ENCODE measurements at regions not wholly inside any gene's neighbourhood (a gene's known extent, or its start where the extent isn't known, plus 50 kb on each side); places are given as distances from the start of the nearest gene placed in this dataset.

- H3K4me3 ChIP-seq (ENCODE audit: low read depth, low read length) = no peak overlapping the region
- no peak for DNase-seq (ENCODE audit: low read depth)
- TF ChIP-seq CTCF (IDR thresholded peaks at IDR 0.05; ENCODE audit: control insufficient read depth, extremely low read depth, insufficient read depth) = no peak
Observed at GRCh38 chr2:5339473-5339872, 352.7 kb upstream of the SOX11 start.

- TF ChIP-seq CTCF (IDR thresholded peaks at IDR 0.05; ENCODE audit: control insufficient read depth, extremely low read depth, insufficient read depth) = no peak
- no peak overlapping the region for H3K4me3 ChIP-seq (ENCODE audit: low read depth, low read length)
- no peak for DNase-seq (ENCODE audit: low read depth)
Observed at GRCh38 chr2:5343785-5344335, 348.3 kb upstream of the SOX11 start.

GRCh38 chr2:5352286-5352685 lies 339.9 kb upstream of the SOX11 start:
- no peak for DNase-seq (ENCODE audit: low read depth)
- H3K4me3 ChIP-seq (ENCODE audit: low read depth, low read length) = no peak overlapping the region
- TF ChIP-seq CTCF (IDR thresholded peaks at IDR 0.05; ENCODE audit: control insufficient read depth, extremely low read depth, insufficient read depth) = no peak

- H3K4me3 ChIP-seq (ENCODE audit: low read depth, low read length) = no peak overlapping the region
- no peak for TF ChIP-seq CTCF (IDR thresholded peaks at IDR 0.05; ENCODE audit: control insufficient read depth, extremely low read depth, insufficient read depth)
- no peak for DNase-seq (ENCODE audit: low read depth)
Observed at GRCh38 chr2:5353565-5353964, 338.6 kb upstream of the SOX11 start.

GRCh38 chr2:5359397-5359796 lies 332.8 kb upstream of the SOX11 start:
- no peak for DNase-seq (ENCODE audit: low read depth)
- no peak overlapping the region for H3K4me3 ChIP-seq (ENCODE audit: low read depth, low read length)
- no peak for TF ChIP-seq CTCF (IDR thresholded peaks at IDR 0.05; ENCODE audit: control insufficient read depth, extremely low read depth, insufficient read depth)

GRCh38 chr2:5360081-5360480 lies 332.1 kb upstream of the SOX11 start:
- H3K4me3 ChIP-seq (ENCODE audit: low read depth, low read length) = no peak overlapping the region
- TF ChIP-seq CTCF (IDR thresholded peaks at IDR 0.05; ENCODE audit: control insufficient read depth, extremely low read depth, insufficient read depth) = no peak
- DNase-seq (ENCODE audit: low read depth) = no peak

- TF ChIP-seq CTCF (IDR thresholded peaks at IDR 0.05; ENCODE audit: control insufficient read depth, extremely low read depth, insufficient read depth) = no peak
- H3K4me3 ChIP-seq (ENCODE audit: low read depth, low read length) = no peak overlapping the region
- no peak for DNase-seq (ENCODE audit: low read depth)
Observed at GRCh38 chr2:5364361-5364760, 327.8 kb upstream of the SOX11 start.
